DOHH2 (cell line): ENCODE measurements at regions not wholly inside any gene's neighbourhood (a gene's known extent, or its start where the extent isn't known, plus 50 kb on each side); places are given as distances from the start of the nearest gene placed in this dataset.

Experiments used
- EZH2phosphoT487 ChIP-seq: fragments of 200-600 bp; sonication (generic); IDR thresholded peaks from 2 replicates; pipeline ENCODE4 v1.6.1; 2017; ENCODE audit warnings: borderline replicate concordance, mild to moderate bottlenecking, antibody characterized with exemption, low read length, moderate library complexity, mixed read lengths
- TF ChIP-seq, protein P1 (sequence below): fragments of 200-600 bp; sonication (generic); IDR thresholded peaks from one replicate; pipeline ENCODE4 v1.5.1; 2014; ENCODE audit warnings: antibody characterized with exemption, mild to moderate bottlenecking, low read depth, low read length; ENCODE audit not compliant: poor library complexity, severe bottlenecking

DNA sequence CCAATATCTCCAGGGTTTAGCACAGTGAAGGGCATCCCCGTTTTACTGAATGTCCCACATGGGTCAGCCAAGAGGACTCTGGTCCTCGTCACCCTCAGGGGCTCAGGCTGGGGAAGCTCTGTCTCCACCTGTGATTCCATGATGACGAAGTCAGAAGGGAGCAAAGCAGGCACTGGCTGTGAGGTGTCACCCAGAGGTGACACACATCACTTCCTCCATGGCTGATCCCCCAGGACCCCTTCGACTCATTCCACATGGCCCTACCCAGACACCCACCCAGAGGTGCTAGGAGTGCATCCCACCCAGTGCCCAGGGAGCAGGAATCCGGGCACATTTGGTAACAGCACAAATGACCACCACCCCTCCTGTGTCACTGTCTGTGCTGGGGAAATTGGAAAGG is 145.2 kb upstream of the VSTM2B start:
- TF ChIP-seq, protein P1, sequence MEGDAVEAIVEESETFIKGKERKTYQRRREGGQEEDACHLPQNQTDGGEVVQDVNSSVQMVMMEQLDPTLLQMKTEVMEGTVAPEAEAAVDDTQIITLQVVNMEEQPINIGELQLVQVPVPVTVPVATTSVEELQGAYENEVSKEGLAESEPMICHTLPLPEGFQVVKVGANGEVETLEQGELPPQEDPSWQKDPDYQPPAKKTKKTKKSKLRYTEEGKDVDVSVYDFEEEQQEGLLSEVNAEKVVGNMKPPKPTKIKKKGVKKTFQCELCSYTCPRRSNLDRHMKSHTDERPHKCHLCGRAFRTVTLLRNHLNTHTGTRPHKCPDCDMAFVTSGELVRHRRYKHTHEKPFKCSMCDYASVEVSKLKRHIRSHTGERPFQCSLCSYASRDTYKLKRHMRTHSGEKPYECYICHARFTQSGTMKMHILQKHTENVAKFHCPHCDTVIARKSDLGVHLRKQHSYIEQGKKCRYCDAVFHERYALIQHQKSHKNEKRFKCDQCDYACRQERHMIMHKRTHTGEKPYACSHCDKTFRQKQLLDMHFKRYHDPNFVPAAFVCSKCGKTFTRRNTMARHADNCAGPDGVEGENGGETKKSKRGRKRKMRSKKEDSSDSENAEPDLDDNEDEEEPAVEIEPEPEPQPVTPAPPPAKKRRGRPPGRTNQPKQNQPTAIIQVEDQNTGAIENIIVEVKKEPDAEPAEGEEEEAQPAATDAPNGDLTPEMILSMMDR = no peak
- no peak for TF ChIP-seq EZH2phosphoT487
